DOHH2 (cell line): ENCODE measurements at regions not wholly inside any gene's neighbourhood (a gene's known extent, or its start where the extent isn't known, plus 50 kb on each side); places are given as distances from the start of the nearest gene placed in this dataset.

Source experiments
- EZH2phosphoT487 ChIP-seq: fragments of 200-600 bp; sonication (generic); IDR thresholded peaks from 2 replicates; pipeline ENCODE4 v1.6.1; 2017; ENCODE audit warnings: borderline replicate concordance, mild to moderate bottlenecking, antibody characterized with exemption, low read length, moderate library complexity, mixed read lengths
- TF ChIP-seq, protein P1 (sequence below): fragments of 200-600 bp; sonication (generic); IDR thresholded peaks from one replicate; pipeline ENCODE4 v1.5.1; 2014; ENCODE audit warnings: antibody characterized with exemption, mild to moderate bottlenecking, low read depth, low read length; ENCODE audit not compliant: poor library complexity, severe bottlenecking

DNA sequence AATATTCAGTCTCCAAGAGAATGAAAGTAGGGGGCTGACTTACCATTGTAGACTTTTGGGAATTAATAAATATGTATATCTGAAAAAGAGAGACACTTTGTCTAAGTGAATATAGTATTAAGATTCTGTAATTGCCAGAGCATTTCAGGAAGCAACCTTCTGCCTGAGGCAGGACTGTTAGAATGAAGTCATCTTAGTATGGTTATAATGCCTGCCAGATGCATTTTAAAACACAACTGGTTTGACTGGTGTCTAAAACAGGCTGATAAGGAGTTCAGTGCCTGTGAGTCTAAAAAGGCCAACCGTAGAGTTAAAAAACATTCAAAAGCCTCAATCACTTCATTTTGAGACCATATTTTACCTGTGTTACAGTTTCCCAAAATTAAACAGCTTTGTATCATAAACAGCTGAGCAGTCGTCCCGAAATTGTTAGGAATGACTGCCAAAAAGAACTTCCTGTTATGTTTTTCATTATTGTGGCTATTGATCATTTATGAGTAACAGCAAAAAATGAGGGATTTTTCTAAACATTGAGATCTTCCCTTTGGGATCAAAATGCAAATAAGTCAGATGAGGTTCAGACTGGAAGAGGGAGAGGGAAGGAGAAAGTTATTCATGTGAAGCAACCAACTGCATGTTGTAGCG is 443.9 kb downstream of the PID1 start:
- TF ChIP-seq, protein P1, sequence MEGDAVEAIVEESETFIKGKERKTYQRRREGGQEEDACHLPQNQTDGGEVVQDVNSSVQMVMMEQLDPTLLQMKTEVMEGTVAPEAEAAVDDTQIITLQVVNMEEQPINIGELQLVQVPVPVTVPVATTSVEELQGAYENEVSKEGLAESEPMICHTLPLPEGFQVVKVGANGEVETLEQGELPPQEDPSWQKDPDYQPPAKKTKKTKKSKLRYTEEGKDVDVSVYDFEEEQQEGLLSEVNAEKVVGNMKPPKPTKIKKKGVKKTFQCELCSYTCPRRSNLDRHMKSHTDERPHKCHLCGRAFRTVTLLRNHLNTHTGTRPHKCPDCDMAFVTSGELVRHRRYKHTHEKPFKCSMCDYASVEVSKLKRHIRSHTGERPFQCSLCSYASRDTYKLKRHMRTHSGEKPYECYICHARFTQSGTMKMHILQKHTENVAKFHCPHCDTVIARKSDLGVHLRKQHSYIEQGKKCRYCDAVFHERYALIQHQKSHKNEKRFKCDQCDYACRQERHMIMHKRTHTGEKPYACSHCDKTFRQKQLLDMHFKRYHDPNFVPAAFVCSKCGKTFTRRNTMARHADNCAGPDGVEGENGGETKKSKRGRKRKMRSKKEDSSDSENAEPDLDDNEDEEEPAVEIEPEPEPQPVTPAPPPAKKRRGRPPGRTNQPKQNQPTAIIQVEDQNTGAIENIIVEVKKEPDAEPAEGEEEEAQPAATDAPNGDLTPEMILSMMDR = no peak
- no peak for TF ChIP-seq EZH2phosphoT487
